HG02588 (cell line): ENCODE measurements at regions not wholly inside any gene's neighbourhood (a gene's known extent, or its start where the extent isn't known, plus 50 kb on each side); places are given as distances from the start of the nearest gene placed in this dataset.

Experiments used
- ATAC-seq: cut with Tn5 transposase; IDR thresholded peaks from one replicate; pipeline ENCODE4 v1.9.1; 2021; ENCODE audit warnings: mild to moderate bottlenecking, moderate library complexity; ENCODE audit not compliant: unreplicated experiment

- ATAC-seq, result no peak
Measured at GRCh38 chr2:166572937-166573336, 78.9 kb upstream of the SCN7A start.

- no peak for ATAC-seq
Measured at GRCh38 chr2:166568409-166568808, 74.4 kb upstream of the SCN7A start.

GRCh38 chr2:166565501-166565900 is 71.5 kb upstream of the SCN7A start:
- ATAC-seq, result no peak

GRCh38 chr2:166563894-166564293 is 69.8 kb upstream of the SCN7A start:
- ATAC-seq, result no peak

- ATAC-seq, result no peak
Measured at GRCh38 chr2:166560022-166560421, 66.0 kb upstream of the SCN7A start.

- no peak for ATAC-seq
Measured at GRCh38 chr2:166550923-166551322, 56.9 kb upstream of the SCN7A start.

- ATAC-seq, result no peak
Measured at GRCh38 chr2:166545473-166545872, 51.4 kb upstream of the SCN7A start.
